Stimulated activated CD4-positive, alpha-beta T cell treated with anti-CD3 and anti-CD28 coated beads, Interleukin-4, amount 100 ng/mL, for 24 hours (primary cell): ENCODE measurements at regions not wholly inside any gene's neighbourhood (a gene's known extent, or its start where the extent isn't known, plus 50 kb on each side); places are given as distances from the start of the nearest gene placed in this dataset.

Experiments
- DNase-seq: peaks from one replicate; pipeline ENCODE4 v3.0.0-alpha.2; 2020

GRCh38 chr11:95341221-95341620, 110.2 kb upstream of the SESN3 start:
- DNase-seq: no peak

- DNase-seq: no peak
Observed at GRCh38 chr11:95339086-95339901, 108.3 kb upstream of the SESN3 start.

GRCh38 chr11:95338430-95338991, 107.5 kb upstream of the SESN3 start:
- no peak for DNase-seq

GRCh38 chr11:95337972-95338429, 107.0 kb upstream of the SESN3 start:
- DNase-seq: no peak

- peak; percentile 41 for DNase-seq
Observed at GRCh38 chr11:95337175-95337957, 106.4 kb upstream of the SESN3 start.

- DNase-seq: no peak
Observed at GRCh38 chr11:95335989-95336388, 105.0 kb upstream of the SESN3 start.

GRCh38 chr11:95331161-95331560, 100.2 kb upstream of the SESN3 start:
- DNase-seq: no peak

- DNase-seq: no peak
Observed at GRCh38 chr11:95330302-95330701, 99.3 kb upstream of the SESN3 start.

- DNase-seq: no peak
Observed at GRCh38 chr11:95327273-95327948, 96.4 kb upstream of the SESN3 start.

- no peak for DNase-seq
Observed at GRCh38 chr11:95325777-95326258, 94.8 kb upstream of the SESN3 start.

- no peak for DNase-seq
Observed at GRCh38 chr11:95324826-95325225, 93.8 kb upstream of the SESN3 start.

GRCh38 chr11:95322539-95322938, 91.5 kb upstream of the SESN3 start:
- DNase-seq: no peak

GRCh38 chr11:95318498-95318897, 87.5 kb upstream of the SESN3 start:
- no peak for DNase-seq

- no peak for DNase-seq
Observed at GRCh38 chr11:95308512-95309035, 77.6 kb upstream of the SESN3 start.

- DNase-seq: no peak
Observed at GRCh38 chr11:95307286-95307685, 76.3 kb upstream of the SESN3 start.

- no peak for DNase-seq
Observed at GRCh38 chr11:95306801-95307200, 75.8 kb upstream of the SESN3 start.

GRCh38 chr11:95306123-95306522, 75.1 kb upstream of the SESN3 start:
- no peak for DNase-seq

- no peak for DNase-seq
Observed at GRCh38 chr11:95305705-95306104, 74.7 kb upstream of the SESN3 start.

GRCh38 chr11:95304777-95305176, 73.8 kb upstream of the SESN3 start:
- no peak for DNase-seq

GRCh38 chr11:95302211-95302610, 71.2 kb upstream of the SESN3 start:
- no peak for DNase-seq

- DNase-seq: no peak
Observed at GRCh38 chr11:95301474-95301873, 70.5 kb upstream of the SESN3 start.

GRCh38 chr11:95299078-95299679, 68.2 kb upstream of the SESN3 start:
- DNase-seq: peak; percentile 6
